GM18502 (cell line): ENCODE measurements at regions not wholly inside any gene's neighbourhood (a gene's known extent, or its start where the extent isn't known, plus 50 kb on each side); places are given as distances from the start of the nearest gene placed in this dataset.

ENCODE experiments used
- ATAC-seq: cut with Tn5 transposase; IDR thresholded peaks from one replicate; pipeline ENCODE4 v1.9.1; 2021; ENCODE audit warnings: mild to moderate bottlenecking; ENCODE audit not compliant: unreplicated experiment, poor library complexity

DNA sequence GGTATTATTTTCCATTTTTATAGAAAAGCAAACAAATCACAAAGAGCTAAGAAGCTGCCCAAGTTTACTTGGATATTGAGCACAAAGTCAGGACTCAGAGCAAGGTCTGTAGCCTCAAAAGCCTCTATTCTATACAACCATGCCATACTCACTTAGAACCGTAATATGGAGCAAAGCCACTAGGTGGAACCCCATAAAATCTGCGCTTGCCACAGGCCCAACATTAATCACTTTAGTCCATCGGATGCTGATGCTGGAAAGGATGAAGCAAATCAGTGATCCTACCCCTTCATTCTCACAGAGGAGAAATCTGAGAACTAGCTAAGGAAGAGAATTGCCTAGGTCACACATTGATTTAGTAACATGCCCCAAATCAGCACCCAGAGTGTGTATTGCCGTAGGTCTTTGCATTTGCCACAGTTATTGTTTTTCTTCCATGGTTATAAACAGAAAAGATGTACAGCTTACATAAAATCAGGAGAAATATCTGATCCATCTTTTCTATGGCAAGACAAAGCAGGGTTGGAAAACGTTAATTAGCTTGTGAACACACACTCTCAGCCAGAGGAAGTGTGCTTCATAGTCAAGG lies 56.7 kb upstream of the RAB38 start:
- ATAC-seq = peak; percentile 98

DNA sequence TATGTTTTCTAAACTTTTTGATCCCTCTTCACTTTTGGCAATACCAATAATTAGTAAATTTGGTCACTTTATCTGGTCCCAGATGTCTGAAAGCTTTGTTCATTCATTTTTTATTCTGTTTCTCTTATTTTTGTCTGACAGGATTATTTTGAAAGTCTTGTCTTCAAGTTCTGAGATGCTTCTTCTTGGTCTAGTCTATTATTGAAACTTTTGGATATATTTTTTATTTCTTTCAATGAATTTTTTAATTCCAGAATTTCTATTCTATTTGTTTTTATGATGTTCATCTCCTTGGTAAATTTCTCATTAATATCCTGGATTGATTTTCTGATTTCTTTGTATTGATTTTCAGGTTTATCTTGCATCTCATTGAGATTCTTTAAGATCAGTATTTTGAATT lies 54.1 kb upstream of the RAB38 start:
- no peak for ATAC-seq
